GM12878 (cell line): ENCODE measurements at regions not wholly inside any gene's neighbourhood (a gene's known extent, or its start where the extent isn't known, plus 50 kb on each side); places are given as distances from the start of the nearest gene placed in this dataset.
"Not testable (repeated sequence)": the region's sequence is repeated elsewhere in the genome, so short reads cannot be mapped to it uniquely, and the experiment has no call there.

Experiments used
- ATAC-seq: fragments of 200-7000 bp; cut with Tn5 transposase; 3 replicates; pipeline ENCODE4 v1.9.1; 2020; ENCODE audit warnings: mild to moderate bottlenecking, moderate library complexity
- BruUV-seq: library from RNA; stranded (reverse); fragments of 400-500 nt; replicated peaks from 2 replicates; lab custom pipeline; 2021; lab: Mats Ljungman, UMichigan
- CTCF ChIA-PET: fragments of 300-600 bp; sonication (Branson Sonifier 250); formaldehyde crosslinking; extraction: SDS; loops from one replicate; lab custom pipeline; 2021; ENCODE audit warnings: inconsistent platforms; lab: Yijun Ruan, JAX
- POLR2A ChIA-PET: fragments of 350-600 bp; formaldehyde crosslinking; extraction: SDS; loops from one replicate; lab custom pipeline; 2021; ENCODE audit warnings: inconsistent platforms; lab: Charles Lee
- RAD21 ChIA-PET: fragments of 300-600 bp; sonication (Branson Sonifier 250); formaldehyde crosslinking; loops from one replicate; lab custom pipeline; 2023; ENCODE audit warnings: antibody characterized with exemption; ENCODE audit not compliant: unreplicated experiment; lab: Charles Lee
- SMC1A ChIA-PET: fragments of 300-600 bp; sonication (Branson Sonifier 250); formaldehyde crosslinking; loops from one replicate; lab custom pipeline; 2023; ENCODE audit not compliant: unreplicated experiment, uncharacterized antibody; lab: Charles Lee
- DNase-seq: peaks from one replicate; pipeline ENCODE4 v3.0.0-alpha.2; 2011; ENCODE audit warnings: low read depth, low spot score
- FAIRE-seq: peaks from 3 replicates; lab custom pipeline; 2011; peaks lifted over from hg19 to GRCh38; lab: Jason Lieb, UNC
- H2AFZ ChIP-seq: 2 replicates; pipeline ENCODE4 v1.6.0; 2011; ENCODE audit warnings: low read depth, low read length, control low read depth; ENCODE audit not compliant: control insufficient read depth
- H3K27ac ChIP-seq: 2 replicates; pipeline ENCODE4 v1.5.1; 2011; ENCODE audit warnings: control low read depth; ENCODE audit not compliant: control insufficient read depth, insufficient read depth
- H3K27me3 ChIP-seq, 2 experiments: replicated peaks in 1 of 2; 2 replicates each; pipeline versions ENCODE4 v1.6.0 to v1.6.1; 2011; ENCODE audit warnings: low read length in 1 of 2; ENCODE audit not compliant: control insufficient read depth in 2 of 2, insufficient read depth in 2 of 2
- H3K36me3 ChIP-seq, 2 experiments: 2 replicates each; pipeline ENCODE4 v1.5.1; 2011; ENCODE audit warnings: low read length in 1 of 2; ENCODE audit not compliant: control insufficient read depth in 2 of 2, insufficient read depth in 2 of 2
- H3K4me1 ChIP-seq: 2 replicates; pipeline ENCODE4 v1.6.1; 2011; ENCODE audit warnings: mild to moderate bottlenecking, low read length, moderate library complexity, mixed read lengths; ENCODE audit not compliant: control insufficient read depth, insufficient read depth
- H3K4me2 ChIP-seq: 2 replicates; pipeline ENCODE4 v1.6.0; 2011; ENCODE audit warnings: control low read depth; ENCODE audit not compliant: control insufficient read depth, insufficient read depth
- H3K4me3 ChIP-seq: fragments of 200-600 bp; sonication (generic); 2 replicates; pipeline ENCODE4 v1.5.1; 2016
- H3K79me2 ChIP-seq: 2 replicates; pipeline ENCODE4 v1.6.0; 2011; ENCODE audit warnings: low read length; ENCODE audit not compliant: control insufficient read depth, insufficient read depth
- H3K9ac ChIP-seq: 2 replicates; pipeline ENCODE4 v1.8.0; 2011; ENCODE audit warnings: low read length, control low read depth, mixed read lengths; ENCODE audit not compliant: control insufficient read depth, insufficient read depth
- H3K9me3 ChIP-seq: replicated peaks from 3 replicates; pipeline ENCODE4 v1.5.1; 2011; ENCODE audit warnings: mild to moderate bottlenecking, low read length; ENCODE audit not compliant: control insufficient read depth, insufficient read depth
- H4K20me1 ChIP-seq: 2 replicates; pipeline ENCODE4 v1.6.0; 2011; ENCODE audit not compliant: control insufficient read depth, insufficient read depth
- CBX5 ChIP-seq: sonication (generic); IDR thresholded peaks from 2 replicates; pipeline ENCODE4 v1.6.1; 2016; ENCODE audit warnings: low read depth, moderate library complexity, mild to moderate bottlenecking, inconsistent platforms
- KAT2A ChIP-seq: conservative IDR thresholded peaks from 2 replicates; pipeline ENCODE4 v1.6.1; 2011; ENCODE audit warnings: low read depth, low read length; ENCODE audit not compliant: control insufficient read depth
- PML ChIP-seq: IDR thresholded peaks from 2 replicates; pipeline ENCODE4 v1.6.1; 2012; ENCODE audit warnings: low read length, inconsistent platforms
- POLR2A ChIP-seq: IDR thresholded peaks from 2 replicates; pipeline ENCODE4 v1.6.1; 2011; ENCODE audit warnings: low read depth, mild to moderate bottlenecking, low read length
- SPI1 ChIP-seq: IDR thresholded peaks from 2 replicates; pipeline ENCODE4 v1.6.1; 2011; ENCODE audit warnings: low read depth, mild to moderate bottlenecking, low read length, moderate library complexity, borderline replicate concordance; ENCODE audit not compliant: insufficient read depth
- SREBF2 ChIP-seq: IDR thresholded peaks from 2 replicates; pipeline ENCODE4 v1.6.1; 2012; ENCODE audit warnings: mild to moderate bottlenecking, low read length
- TCF12 ChIP-seq: IDR thresholded peaks from 2 replicates; pipeline ENCODE4 v1.6.1; 2011; ENCODE audit warnings: low read depth, mild to moderate bottlenecking, low read length
- TCF7 ChIP-seq: IDR thresholded peaks from 2 replicates; pipeline ENCODE4 v1.6.1; 2014; ENCODE audit warnings: antibody characterized with exemption, borderline replicate concordance
- WGBS: methylation state at CpG from one replicate; pipeline ENCODE4 v1.1.6; 2016; ENCODE audit warnings: low lambda C conversion rate; ENCODE audit not compliant: insufficient replicate concordance, insufficient coverage; ENCODE audit errors: missing lambda C conversion rate; 5-methylcytosine and 5-hydroxymethylcytosine counted together
- in situ Hi-C: fragments of 300-500 bp; cut with MboI; formaldehyde crosslinking; loops from 9 replicates; pipeline ENCODE4 v1.14.3; 2018; ENCODE audit warnings: mixed read lengths
- intact Hi-C: fragments of 100-400 bp; cut with micrococcal nuclease; formaldehyde crosslinking; loops from one replicate; pipeline ENCODE4 v1.14.2; 2022; ENCODE audit not compliant: unreplicated experiment
- TF ChIP-seq, protein P1 (sequence below): IDR thresholded peaks from 2 replicates; pipeline ENCODE4 v1.6.1; 2011; ENCODE audit warnings: low read depth, low read length, improper control_type of control experiment, borderline replicate concordance

DNA sequence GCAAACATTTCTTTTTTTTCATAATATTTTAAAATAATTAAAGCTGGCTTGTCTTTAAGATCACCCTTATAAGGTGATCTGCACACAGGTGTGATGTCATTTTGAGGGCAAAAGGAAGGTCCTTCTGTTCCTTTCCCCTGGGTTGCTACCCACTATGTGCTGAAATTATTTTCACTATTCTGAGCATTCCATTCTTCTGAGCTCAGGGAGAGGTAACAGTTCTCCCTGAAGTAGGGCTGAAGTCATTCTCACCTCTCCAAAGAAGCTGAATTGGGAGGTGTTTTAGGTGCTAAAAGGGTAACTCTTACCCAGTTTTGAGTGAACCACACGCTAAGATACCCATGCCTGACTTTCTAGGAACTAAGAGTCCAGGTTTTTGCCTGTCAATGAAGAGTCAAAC lies 247.6 kb downstream of the SLC4A3 start (continued):
- no peak for TF ChIP-seq SPI1

- H3K4me3 ChIP-seq, H3K9me3 ChIP-seq, POLR2A ChIA-PET, ATAC-seq, FAIRE-seq, in situ Hi-C loops, H3K9ac ChIP-seq, H3K4me1 ChIP-seq, H3K27me3 ChIP-seq, RAD21 ChIA-PET, CTCF ChIA-PET, SMC1A ChIA-PET, H3K36me3 ChIP-seq, BruUV-seq, H4K20me1 ChIP-seq, H3K4me2 ChIP-seq, H3K79me2 ChIP-seq, intact Hi-C loops, H2AFZ ChIP-seq, H3K27ac ChIP-seq, DNase-seq: not testable (repeated sequence)
- WGBS, result 41% methylated on average over 3 of the region's 3 CpGs
Observed at GRCh38 chr2:219875986-219876385, 248.6 kb downstream of the SLC4A3 start.

DNA sequence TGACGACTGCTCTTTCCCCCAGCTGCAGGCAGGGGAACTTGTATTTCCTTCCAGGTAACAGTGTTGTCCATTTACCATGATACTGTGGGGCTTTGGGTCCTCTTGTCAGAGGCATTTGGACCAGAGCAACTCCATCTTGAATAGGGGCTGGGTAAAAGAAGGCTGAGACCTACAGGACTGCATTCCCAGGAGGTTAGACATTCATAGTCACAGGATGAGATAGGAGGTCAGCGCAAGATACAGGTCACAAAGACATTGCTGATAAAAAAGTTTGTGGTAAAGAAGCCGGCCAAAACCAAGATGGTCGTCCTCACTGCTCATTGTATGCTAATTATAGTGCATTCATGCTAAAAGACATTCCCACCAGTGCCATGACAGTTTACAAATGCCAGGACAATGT lies 249.5 kb downstream of the SLC4A3 start:
- CTCF ChIA-PET, result no interaction called here
- intact Hi-C loops, result no loop called here
- TF ChIP-seq KAT2A, result no peak
- no peak for TF ChIP-seq TCF7
- no peak for TF ChIP-seq TCF12
- no peak for TF ChIP-seq CBX5
- no peak for TF ChIP-seq SREBF2
- no peak for TF ChIP-seq PML
- TF ChIP-seq, protein P1, sequence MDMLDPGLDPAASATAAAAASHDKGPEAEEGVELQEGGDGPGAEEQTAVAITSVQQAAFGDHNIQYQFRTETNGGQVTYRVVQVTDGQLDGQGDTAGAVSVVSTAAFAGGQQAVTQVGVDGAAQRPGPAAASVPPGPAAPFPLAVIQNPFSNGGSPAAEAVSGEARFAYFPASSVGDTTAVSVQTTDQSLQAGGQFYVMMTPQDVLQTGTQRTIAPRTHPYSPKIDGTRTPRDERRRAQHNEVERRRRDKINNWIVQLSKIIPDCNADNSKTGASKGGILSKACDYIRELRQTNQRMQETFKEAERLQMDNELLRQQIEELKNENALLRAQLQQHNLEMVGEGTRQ, result no peak
- TF ChIP-seq POLR2A, result no peak

More for the DNA sequence above, 249.5 kb downstream of the SLC4A3 start:
- no peak overlapping the region for H2AFZ ChIP-seq
- no TSS peak for BruUV-seq
- H3K9ac ChIP-seq, result no peak overlapping the region
- ChIA-PET RAD21 (no interaction called here), SMC1A (interaction anchor here (1.0 kb wide), 1 partner anchor 10 kb away, joined by 3 read pairs; no protein-coding TSS in a partner anchor), POLR2A (no interaction called here)
- no peaks in the 10 kb centered on the region for H3K4me1 ChIP-seq
- H3K79me2 ChIP-seq, result no peaks in the 10 kb centered on the region
- no peaks in the 10 kb centered on the region for H3K9me3 ChIP-seq
- H3K4me3 ChIP-seq, result no peak overlapping the region
- WGBS, result 59% methylated on average over 4 of the region's 4 CpGs
- no peak for DNase-seq
- H3K27me3 ChIP-seq, result no peaks in the 10 kb centered on the region
- H3K4me2 ChIP-seq, result no peak overlapping the region
- in situ Hi-C loops, result no loop called here
- no peaks in the 10 kb centered on the region for H3K36me3 ChIP-seq
- no peaks in the 10 kb centered on the region for H4K20me1 ChIP-seq
- ATAC-seq, result no peak
- no peak for FAIRE-seq
- no peak overlapping the region for H3K27ac ChIP-seq
